ENCODE measurements at regions not wholly inside any gene's neighbourhood (a gene's known extent, or its start where the extent isn't known, plus 50 kb on each side); places are given as distances from the start of the nearest gene placed in this dataset.
"Not testable (repeated sequence)": the region's sequence is repeated elsewhere in the genome, so short reads cannot be mapped to it uniquely, and the experiment has no call there.

DNA sequence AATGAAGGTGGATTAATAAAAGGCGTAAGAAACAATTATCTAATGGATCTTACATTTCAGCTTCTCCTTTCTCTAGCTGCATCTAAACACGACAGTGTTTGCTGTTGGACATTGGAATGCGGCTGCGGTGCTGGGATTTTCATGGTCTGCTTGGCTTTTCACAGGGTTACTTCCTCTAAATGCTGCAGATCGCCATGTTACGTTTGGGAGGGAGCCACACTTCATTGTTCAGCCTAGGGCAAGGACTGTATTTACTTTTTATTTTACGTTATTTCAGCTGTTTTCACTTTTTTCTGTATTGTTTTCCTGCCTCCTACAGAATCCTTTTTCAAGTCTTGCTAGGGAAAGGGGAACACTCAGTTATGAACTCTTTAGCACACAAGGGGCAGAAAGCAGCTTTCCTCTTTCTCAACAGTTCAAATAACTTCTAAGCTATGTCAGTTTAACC is 97.9 kb upstream of the MTHFD1L start:
- no peak for DNase-seq (ENCODE audit: low read depth)

DNA sequence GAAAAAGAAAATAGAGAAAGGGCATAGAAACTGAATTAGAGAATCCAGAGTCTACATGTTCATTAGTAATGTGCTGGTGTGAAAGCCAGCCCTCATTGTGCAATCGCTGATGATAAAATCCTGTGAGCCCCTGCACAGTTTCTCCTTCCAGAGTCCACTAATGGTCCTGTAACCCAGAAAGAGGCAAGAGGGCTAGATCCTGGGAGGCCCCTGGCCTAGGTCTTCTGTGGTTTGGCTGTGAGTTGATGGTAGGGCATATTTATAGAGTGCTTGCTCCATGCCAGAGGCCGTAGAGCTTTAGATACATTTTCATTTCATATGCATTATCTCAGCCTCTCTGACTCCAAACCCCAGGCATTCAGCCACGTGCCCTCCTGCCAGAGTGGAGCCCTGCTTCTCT is 94.9 kb upstream of the MTHFD1L start:
- no peak for DNase-seq (ENCODE audit: low read depth)

DNA sequence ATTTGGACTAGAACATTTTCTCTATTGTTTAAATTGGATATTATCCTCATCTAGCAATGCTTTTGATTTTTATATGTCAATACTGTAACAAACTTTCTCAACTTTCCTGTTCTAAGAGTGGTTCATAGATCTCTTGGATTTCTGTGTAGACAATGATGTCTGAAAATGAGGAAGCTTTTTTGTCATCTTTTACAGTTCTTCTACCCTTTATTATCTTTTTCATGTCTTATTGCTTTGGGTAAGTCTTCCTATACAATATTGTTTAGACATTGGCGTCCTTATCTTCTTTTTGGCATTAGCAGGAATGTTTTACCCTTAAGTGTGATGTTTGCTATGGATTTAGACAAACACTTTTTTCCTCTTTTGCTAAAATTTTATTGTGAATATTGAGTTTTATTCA is 91.5 kb upstream of the MTHFD1L start:
- DNase-seq (ENCODE audit: low read depth) = no peak

DNA sequence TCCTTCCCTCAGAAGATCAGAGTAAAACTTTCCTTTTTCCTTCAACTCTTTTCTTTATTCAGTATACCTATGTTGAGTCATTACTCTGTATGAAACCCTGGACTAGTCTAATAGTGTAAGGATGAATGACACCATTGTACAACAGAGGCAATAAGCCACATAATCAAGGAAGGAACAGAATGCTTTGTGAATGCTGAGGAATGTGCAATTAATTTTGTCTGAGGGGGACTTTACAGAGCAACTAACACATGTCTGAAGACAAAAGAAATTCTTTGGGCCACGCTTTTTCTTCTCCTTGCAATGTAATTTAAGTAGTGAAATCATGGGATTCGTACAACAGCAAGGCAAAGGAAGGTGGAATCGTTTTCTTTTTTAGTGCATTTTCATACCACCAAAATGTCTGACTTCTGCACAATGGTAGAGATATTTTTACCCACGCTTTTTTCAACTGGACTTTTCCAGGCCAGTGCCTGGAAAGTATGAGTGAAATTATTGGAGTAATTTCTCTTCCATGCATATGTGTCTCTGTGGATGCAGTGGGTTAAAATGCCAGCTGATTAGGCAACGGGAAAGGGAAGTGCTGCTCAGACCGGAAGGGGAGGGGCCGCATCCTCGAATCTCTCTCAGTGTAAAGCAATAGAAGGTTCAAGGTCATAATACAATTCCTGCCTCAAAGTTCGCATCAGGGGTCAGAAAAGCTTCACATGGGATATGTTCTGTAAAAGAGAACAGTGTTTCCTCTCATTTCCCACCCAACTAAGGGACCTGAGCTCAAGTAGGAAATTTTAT is 89.9 kb upstream of the MTHFD1L start:
- no peak for DNase-seq (ENCODE audit: low read depth)

DNA sequence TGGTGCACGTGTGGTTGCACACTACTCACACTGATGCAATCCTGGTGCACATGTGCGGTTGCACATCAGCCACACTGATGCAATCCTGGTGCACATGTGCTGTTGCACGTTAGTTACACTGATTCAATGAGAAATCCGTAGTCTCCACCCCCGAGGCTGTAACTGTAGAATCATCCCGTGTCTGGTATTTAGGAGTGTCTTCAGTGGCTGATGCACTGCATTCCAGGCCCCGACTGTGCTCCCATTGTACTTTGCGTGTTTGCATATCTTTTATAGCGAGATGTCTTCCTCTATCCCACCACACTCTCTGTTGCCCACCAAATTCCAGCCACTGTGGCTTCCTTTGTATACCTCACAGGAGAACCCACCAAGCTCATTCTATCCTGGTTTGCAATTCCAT is 87.8 kb upstream of the MTHFD1L start:
- no peak for DNase-seq (ENCODE audit: low read depth)

DNA sequence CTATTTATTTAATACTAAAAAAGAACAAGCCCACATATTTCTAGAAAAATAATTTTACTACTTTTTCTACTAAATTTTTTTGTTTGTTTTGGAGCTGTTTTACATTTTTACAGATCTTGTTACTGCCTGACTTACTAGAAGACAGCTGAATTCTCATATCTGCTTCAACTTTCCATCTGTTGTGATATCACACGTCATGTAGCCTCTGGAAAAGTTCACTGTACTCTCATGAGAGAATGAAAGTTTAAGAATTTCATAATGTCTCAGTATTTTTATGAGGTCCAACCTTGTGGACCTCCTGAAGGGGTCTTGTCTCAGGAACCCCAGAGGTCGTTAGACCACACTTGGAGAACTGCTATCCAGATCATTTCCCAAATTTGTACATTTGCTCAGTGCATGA is 81.7 kb upstream of the MTHFD1L start:
- no peak for DNase-seq (ENCODE audit: low read depth)

DNA sequence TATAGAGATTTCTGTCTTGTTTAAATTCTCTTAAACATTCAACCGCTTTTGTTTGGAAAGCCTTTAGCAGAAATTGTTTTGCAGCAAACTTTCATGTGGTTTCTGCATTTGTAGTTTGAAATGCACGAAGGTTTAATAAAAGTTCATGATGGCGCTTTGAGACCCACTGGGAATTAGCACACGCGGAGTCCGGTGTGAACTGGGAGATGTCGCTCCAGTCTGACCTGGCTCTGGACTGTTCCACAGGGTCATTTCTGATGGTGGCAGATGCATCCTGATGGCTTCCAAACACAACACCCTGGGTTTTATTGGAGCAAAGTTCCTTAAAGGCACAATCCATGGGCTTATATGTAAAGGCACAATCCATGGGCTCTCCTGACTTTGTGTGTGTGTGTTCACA is 78.1 kb upstream of the MTHFD1L start:
- no peak for DNase-seq (ENCODE audit: low read depth)

DNA sequence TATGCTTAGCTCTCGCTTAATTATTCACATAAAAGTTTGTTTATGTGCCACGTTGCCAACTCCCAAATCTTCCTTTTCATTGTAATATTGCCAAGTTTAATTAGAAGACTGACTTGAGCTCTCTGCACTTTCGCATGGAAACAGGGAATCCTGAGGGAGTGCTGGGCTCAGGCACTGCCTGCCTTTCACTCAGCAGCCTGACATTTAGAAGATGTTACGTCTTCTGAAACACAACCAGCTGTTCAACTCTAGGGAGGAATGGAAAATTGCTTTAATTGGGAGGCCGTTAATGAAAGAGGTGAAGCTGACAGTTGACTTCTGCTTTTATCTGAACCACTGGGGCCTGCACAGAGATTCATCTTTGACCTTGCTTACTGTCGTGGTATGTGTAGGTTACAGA is 77.4 kb upstream of the MTHFD1L start:
- DNase-seq (ENCODE audit: low read depth) = no peak

DNA sequence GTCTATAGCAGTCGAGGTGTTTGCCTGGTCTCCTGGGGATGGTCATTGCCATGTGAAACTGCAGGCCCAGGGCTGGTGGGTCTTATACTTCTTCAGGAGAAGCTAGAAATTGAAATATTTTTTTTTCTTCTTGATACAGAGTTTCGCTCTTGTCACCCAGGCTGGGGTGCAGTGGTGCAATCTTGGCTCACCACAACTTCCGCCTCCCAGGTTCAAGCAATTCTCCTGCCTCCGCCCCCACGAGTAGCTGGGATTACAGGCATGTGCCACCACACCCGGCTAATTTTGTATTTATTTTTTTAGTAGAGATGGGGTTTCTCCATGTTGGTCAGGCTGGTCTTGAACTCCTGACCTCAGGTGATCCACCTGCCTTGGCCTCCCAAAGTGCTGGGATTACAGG is 75.6 kb upstream of the MTHFD1L start:
- DNase-seq (ENCODE audit: low read depth) = not testable (repeated sequence)

DNA sequence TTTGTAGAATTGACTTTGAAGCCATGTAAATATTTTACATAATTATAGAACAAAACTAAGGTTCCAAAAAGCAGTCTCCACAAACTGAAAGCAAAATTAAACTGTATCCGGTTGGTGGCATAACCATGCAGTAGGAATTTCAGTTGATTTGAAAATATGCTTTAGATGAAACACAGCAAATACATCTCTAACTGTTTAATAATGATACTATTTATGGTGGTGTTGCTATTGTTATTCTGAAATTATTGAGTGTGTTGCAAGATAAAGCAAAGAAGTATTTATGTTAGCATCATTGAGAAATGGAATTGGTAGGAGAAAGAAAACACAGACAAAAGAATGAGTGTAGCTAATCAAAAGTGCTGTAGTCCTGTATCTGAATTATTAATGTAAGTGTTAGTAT is 73.8 kb upstream of the MTHFD1L start:
- DNase-seq (ENCODE audit: low read depth) = no peak

DNA sequence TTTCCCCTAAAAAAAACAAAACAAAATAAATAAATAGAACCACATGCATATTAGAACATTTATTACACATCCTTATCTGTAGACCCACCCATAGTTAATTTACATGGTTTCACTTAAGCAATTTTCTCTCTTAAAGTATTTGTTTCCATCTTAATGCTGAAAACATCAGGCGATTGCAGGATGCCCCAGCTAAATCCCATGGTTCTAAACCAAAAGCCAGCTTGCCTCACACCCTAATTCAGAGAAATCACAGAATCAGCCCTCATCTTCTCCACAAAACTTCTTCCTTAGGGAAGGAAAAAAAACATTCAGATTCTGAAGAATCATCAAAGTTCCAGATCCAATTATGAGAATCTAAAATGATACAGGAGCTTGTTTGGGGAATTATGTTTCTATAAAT is 67.6 kb upstream of the MTHFD1L start:
- DNase-seq (ENCODE audit: low read depth) = no peak

DNA sequence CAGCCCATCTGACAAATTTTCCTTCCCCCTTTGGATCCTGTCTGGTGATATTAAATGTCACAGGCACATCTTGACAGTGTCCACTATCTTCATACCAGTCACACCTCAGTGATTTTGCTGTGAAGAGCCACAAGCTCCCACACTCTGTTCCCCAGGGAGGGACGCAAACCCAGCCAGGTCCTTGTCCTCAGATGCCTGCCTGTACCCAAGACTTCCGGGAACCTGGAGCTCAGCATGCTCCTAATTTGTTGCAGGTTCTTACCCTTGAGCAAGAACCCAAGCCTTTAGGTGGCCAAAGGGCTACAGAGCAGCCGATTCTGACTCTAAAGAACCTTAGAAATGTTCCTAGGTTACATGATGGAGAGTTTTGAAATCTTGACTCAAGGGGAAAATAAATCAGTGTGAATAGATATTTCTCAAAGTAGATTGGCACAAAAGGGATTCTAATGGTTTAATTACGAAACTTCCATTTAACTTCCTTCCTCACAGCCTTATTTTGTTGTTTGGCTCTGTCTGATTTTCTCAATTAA is 66.2 kb upstream of the MTHFD1L start:
- DNase-seq (ENCODE audit: low read depth) = no peak

DNA sequence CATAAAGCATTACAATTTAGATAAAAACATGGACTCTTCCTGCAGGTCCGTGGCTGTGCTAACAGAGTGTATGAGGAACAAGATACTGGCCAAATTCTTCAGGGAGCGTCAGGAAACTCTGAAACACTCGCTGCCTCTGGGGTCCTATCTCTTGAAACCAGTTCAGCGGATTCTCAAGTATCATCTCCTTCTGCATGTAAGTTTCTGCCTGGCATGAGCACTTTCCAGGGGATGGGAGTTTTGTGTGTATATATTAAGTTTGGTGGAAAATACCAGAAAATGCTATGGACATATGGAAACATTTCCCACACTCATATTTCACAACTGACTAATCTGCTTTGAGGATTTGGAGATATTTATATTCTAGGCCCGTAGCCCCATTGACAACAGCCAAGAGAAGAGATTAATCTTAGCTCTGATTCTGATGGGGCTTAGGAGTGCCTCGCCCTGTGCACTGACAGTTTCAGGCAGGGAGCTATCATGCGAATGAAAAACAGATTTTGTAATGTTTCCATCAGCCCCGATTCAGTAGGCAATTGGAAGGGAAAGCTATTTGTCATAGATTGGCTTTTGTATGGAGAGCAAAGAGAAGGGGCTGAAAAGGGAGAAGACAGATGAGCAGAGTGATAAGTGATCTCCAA is 64.7 kb upstream of the MTHFD1L start:
- no peak for DNase-seq (ENCODE audit: low read depth)

DNA sequence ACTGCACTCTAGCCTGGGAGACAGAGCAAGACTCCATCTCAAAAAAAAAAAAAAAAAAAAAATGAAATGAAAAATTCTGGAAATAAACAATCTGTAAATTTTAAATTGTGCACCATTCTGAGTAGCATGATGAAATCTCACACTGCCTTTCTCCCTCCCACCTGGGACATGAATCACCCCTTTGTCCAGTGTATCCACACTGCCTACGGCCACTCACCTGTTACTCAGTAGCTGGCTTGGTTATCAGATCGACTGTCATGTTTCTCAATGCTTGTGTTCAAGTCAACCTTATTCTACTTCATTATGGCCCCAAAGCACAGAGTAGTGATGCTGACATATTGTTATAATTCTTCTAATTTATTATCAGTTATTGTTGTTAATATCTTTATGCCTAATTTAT is 58.7 kb upstream of the MTHFD1L start:
- no peak for DNase-seq (ENCODE audit: low read depth)

DNA sequence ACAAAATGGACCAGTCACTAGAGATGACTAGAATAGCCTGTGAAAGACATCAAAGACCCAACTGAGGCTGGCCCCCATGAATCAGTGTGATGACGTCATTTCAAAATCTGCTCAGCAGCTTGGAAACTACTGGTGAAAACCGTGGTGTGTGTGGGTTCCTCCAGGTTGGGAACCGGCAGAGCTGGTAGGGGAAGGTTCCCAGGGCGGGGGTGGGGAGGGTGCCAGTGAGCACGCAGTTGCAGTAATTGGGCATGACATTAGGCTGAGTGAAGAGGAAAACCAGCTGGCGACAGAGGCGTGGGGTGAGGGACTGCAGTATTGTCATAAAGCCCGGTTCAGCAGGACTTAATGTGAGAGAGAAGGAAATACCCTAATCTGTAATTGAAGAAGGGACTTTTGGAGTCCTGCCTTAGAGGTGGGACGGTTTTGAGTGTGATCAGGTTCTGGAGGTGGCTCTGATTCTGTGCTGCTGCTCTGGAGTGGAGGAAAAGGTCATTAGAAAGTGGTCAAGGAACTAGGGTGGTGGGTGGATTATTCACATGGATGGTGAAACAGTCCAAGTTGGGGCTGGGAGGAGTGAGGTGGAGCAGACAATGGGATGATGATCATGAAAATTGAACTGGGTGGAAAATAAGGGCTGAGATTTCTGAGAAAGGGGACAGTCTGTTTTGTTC is 52.0 kb upstream of the MTHFD1L start:
- no peak for DNase-seq (ENCODE audit: low read depth)

DNA sequence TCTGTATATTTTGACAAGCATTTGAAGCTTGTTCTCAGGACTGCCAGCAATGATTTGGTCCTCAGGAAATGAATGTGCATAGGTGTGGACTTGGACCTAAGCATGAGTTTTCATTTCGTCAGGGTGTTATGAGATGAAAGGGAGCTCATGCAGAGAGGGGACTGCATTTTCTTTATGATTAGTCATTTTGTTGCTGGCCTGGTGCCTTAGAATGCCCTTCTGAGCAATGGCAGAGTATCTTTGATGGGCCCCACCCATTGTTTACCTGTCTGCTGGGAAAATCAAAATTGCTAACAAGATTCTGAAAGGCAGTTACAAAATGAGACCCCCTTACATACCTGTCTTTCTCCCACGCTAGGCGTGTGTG is 51.5 kb upstream of the MTHFD1L start:
- no peak for DNase-seq (ENCODE audit: low read depth)
